ENCODE measurements at regions not wholly inside any gene's neighbourhood (a gene's known extent, or its start where the extent isn't known, plus 50 kb on each side); places are given as distances from the start of the nearest gene placed in this dataset.
"Not testable (repeated sequence)": the region's sequence is repeated elsewhere in the genome, so short reads cannot be mapped to it uniquely, and the experiment has no call there.

DNA sequence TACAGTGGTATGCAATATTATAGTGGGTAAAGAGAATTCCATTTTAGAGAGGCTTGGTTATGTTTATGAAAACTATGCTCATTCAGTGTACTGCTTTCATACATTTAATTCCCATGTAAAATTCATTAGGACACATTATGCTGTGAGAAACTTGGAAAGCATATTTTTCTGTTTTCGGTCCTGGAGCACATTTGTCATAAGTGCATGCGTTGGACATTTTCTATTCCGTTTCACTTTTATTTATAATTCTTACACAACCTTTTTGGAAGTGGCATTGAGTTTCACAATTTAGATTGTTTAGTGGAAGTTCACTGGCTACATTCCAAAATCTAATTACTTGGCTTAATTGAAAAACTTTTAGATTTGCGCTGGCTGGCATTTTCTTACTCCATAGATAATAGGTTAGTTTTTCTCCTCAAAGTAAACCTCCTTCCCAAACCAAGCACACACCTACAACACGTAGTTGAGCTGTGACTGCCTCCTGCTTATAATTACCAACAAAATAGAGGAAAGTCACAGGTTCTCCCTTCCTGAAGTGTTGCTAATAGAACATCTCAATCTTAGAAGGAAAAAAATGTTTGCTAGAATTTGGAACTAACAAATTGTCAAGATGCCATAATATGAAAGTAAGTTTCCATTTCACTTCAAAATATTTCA lies 938.5 kb downstream of the TRHDE start:
- DNase-seq (ENCODE audit: low spot score), result no peak

DNA sequence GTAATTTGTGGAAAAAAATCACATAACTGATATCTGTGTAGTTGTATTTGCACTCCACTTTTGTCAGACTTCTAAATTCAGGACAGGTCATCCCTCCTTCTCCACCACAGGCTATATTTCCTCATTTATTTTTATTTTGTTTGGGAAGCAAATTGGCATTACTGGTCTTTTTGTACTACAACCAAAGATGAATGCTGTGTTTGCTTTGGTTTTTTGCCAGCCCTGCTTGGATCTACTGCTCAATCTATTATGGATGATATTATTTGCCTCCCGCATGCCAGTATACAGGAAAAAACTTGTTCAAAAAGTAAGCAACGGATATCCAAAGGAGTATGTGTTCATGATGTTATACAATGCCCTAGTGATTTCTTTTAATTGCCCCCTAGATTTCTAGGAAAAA lies 948.8 kb downstream of the TRHDE start:
- no peak for DNase-seq (ENCODE audit: low spot score)

DNA sequence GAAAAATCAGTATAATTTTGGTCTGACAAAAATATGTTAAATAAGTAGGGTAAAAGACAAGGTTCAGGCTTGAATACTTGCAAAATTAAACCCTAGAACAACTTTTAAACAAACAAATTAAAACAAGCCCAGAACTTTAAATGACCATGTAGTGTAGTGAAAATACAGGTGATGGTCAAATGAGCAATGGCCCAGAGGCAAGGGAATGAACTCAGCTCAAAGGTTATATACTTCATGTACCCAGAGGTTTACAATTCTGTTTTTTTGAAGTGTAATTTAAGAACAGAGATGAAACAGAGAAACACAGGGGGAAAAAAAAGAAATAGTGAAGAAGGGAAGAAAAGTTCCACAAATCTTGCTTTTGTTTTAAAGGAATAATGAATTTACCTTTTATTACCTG lies 949.2 kb downstream of the TRHDE start:
- no peak for DNase-seq (ENCODE audit: low spot score)

DNA sequence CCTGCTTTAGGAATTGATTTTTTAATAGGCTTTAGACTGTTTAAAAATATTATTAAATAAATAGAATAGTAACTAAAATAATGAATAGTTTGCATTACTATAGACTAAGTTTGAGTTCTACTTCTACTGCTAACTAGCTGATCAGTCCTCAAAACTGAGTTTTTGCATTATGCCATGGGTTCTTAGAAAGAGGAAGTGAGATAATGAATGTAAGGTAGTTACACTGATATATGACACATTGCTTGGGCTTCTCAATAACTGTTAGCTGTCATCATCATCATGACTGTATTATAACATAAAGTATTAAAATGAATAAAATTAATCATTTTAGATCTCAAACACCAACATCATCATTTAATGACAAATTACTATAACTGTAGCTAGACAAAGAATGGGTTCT lies 949.7 kb downstream of the TRHDE start:
- no peak for DNase-seq (ENCODE audit: low spot score)

DNA sequence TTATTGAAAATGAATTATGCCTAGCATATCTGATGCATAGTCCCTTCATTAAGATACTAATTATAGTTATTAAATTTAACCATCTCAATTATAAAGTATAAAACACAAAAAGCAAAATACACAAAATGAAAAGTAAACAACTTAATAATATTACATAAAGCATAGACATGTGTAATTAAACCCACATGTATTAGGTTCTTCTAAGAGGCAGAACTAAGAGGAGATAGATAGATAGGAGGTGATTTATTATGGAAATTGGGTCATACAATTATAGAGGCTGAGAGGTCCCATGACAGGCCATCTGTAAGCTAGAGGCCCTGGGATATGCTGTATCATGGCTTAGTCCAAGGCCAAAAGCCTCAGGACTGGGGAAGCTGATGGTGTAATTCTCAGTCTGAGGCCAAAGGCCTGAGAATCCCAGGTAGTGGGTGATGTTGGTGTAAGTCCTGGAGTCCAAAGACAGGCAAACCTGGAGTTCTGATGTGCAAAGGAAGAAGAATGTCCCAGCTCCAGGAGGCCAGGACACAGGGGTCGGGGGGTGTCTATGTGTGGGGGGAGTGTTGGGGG lies 953.3 kb downstream of the TRHDE start:
- DNase-seq (ENCODE audit: low spot score), result no peak

DNA sequence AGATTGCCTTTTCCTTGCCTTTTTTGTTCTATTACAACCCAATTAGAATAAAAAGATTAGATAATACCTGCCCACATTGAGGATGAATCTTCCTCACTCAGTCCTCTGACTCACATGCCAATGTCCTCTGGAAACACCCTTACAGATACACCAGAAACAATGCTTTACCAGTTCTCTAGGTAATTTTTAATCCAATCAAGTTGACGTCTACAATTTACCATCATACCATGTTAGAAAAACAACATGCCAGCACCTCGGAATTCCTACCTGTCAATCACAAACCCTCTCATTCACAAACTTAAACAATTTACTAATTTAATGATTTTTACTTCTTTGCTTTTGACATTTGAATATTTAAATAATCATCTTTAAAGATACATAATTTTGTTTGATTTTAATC lies 953.8 kb downstream of the TRHDE start:
- DNase-seq (ENCODE audit: low spot score), result no peak

DNA sequence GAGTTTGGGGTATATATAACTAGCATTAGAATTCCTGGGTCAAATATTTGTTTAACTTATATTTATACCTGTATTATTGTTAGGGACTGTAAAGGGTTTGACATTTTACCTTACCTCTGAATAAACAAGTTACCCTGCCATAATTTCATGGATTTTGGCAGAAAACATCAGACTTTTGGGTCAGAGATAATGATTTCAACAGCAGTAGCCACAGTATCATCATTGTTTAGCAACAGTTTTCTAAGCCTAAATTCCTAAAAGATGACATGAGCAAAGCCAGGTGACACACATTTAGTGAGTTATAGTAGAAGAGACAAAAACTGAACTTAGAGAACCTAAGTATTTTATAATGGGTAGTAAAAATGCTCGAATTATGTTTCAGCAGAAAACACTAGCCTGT lies 954.4 kb downstream of the TRHDE start:
- no peak for DNase-seq (ENCODE audit: low spot score)

DNA sequence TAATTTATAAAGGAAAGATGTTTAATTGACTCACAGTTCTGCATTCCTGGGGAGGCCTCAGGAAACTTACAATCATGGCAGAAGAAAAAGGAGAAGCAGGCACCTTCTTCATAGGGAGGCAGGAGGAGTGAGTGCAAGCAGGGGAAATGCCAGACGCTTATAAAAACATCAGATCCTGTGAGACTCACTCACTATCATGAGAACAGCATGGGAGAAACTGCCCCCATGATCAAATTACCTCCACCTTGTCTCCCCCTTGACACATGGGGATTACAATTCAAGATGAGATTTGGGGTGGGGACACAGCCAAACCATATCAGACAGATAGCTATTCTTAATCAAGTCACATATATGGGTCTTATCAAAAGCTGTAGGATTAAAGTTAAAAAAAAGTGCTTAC lies 956.7 kb downstream of the TRHDE start:
- not testable (repeated sequence) for DNase-seq (ENCODE audit: low spot score)

DNA sequence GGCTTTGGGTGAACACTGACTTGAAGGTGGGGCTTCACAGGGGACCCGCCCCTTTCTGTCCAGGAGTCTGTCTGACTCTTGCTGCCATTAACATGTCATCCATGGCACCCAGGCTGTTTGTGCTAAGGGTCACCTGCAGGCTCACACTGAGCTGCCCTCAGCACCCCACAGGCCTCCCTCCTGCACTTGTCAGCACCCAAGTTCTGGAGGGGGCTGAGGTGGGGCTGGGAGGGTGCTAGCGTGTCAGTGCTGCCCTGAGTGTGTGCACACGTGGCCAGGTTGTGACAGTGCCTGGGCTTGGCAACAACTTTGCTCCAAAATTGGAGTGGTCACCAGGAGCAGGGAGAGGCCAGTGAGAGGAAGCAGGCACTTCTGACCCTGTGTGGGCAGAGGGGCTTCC lies 963.2 kb downstream of the TRHDE start:
- no peak for DNase-seq (ENCODE audit: low spot score)

DNA sequence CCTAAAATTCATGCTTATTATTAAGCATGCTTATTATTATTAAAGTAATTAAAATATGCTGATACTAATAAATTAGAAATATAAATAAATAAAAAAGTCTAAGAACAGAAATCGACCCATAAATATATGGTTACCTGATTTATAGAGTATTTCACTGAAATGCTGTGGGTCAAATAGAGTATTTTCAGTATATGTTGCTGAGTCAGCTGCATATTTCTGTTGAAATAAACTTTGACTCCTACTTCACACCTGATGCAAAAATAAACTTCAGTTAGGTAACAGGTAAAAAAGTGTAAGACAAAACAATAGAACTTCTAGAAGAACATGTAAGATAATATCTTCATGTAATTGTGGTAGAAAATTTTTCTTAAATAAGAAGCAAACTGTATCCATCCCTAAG lies 967.9 kb downstream of the TRHDE start:
- DNase-seq (ENCODE audit: low spot score), result no peak

DNA sequence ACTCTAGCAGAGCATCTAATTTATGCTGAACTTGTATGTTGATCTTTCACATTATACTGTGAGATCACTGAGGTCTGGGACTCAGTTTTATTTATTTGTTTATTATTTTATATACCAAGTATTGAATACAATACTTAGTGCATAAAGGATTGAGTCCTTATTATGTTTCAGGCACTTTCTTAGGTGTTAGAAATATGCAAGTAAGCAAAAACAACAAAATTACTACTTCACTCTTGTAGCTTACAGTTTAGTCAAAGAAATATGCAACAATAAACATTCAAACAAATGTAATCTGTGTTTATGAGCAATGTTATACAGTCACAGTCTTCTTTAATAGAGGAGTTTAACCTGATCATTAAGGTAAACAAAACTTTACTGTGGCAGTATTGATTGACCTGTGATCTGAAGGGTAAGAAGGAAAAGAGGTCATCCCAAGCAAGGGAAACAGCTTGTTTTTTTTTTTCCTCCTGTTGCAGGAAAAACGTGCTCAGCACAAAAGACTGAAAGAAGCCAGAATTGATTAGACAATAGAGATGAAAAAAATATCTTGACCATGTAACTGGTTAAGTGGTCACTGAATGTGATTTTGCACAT lies 990.7 kb downstream of the TRHDE start:
- no peak for DNase-seq (ENCODE audit: low spot score)

DNA sequence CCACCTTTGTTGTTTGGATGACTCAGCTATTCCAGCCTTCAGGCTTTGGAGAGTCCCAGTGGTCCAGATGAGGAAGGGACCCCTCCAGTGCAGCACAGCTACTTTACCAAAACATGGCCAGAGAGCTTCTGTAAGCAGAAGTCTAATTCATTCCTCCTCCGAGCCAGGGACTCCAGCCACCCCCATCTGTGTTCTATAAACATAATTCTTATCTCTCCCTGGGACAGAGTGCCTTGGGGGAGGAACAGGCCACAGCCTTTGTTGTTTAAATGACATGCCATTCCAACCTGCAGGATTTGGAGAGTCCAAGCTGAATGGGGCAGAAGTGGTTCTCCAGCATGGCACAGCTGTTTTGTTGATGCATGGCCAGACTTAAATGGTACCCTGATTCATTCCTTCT lies 994.0 kb downstream of the TRHDE start:
- DNase-seq (ENCODE audit: low spot score), result no peak

DNA sequence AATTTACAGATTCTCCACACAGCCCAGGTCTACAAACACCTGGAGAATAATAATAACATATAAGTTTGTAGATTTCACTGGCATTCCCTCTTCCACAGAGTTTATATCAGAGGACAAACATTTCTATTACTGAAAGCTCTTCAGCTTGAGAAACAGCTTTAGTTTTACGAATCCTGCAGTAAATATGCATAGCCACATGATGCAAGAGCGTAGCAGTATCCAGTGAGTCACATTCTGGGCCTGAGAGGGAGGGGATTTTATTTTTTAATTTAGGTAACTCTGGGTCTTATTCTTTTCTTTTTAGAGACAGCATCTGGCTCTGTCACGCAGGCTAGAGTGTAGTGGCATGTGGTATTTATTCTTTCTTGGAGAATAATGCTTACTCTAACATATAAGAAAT lies 1002.8 kb downstream of the TRHDE start:
- no peak for DNase-seq (ENCODE audit: low spot score)

DNA sequence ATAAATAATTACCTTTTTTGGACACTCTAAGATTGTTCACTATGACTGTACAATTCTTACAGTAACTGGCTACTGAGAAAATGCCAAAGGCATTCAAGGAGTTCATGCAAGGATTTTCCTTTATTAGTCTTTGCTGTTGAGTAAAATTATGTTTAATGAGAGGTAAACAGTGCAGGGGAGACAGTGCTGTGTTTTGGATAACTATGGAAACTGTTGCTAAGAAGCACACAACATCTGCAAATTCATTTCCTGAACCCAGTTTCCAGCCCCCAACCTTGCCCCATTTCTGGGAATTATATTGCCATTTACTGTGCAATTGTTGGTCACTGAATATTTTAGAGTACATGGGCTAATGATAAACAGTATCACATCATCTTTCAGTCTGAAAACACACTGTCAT lies 1005.8 kb downstream of the TRHDE start:
- no peak for DNase-seq (ENCODE audit: low spot score)

DNA sequence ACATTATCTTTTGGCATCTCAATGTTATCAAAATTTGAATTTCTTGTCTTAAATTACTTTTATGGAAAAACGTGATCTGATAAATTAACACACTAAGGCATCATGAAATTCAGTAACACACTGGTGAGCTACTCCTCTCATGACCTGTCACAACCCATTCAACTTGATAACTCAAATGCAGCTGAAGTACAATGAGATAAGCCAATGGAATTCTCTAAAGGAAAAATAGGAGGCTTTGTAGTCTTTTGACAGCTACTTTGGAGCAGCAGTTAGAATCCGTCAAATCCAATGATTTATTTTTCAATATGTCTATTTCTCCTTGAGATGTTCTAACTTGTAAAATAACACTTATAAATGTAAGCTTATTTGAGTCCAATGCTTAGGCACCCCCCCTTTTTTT lies 1029.4 kb downstream of the TRHDE start:
- DNase-seq (ENCODE audit: low spot score), result no peak

DNA sequence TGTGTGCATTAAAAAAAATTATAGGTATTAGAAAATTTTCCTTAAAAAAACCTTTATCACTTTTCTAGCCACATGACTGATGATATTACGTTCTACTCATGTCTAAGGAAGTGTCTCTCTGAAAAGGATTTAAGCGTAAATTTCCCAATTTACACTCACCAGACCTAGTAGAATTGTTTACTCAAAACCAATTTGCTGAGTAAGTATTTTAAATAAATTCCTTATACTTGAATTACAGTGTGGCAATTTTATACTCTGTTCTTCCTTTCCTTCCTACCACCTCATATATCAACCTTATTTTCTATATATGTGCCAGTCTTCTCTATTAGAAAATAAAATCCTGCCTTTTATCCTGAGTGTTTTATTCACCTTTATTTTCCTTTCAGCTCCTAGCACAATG lies 1035.1 kb downstream of the TRHDE start:
- DNase-seq (ENCODE audit: low spot score), result no peak

DNA sequence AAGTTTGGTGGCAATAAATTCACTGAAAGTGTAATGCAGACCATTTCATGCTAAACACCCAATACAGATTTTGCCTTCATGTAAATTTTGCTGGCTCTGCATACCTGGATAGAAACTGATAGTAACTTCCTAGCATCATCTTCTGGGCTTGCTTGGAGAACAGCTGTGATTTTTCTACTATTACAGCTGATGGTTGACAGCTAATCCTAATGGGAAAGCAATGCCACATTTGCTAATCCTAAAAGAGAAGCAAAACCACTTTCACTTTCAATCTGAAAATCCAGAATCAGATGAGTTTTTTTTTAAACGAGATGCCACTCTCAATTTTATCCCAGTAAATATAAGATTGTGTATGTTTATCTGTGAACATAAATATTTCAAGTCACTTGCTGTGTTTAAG lies 1035.9 kb downstream of the TRHDE start:
- DNase-seq (ENCODE audit: low spot score), result no peak

DNA sequence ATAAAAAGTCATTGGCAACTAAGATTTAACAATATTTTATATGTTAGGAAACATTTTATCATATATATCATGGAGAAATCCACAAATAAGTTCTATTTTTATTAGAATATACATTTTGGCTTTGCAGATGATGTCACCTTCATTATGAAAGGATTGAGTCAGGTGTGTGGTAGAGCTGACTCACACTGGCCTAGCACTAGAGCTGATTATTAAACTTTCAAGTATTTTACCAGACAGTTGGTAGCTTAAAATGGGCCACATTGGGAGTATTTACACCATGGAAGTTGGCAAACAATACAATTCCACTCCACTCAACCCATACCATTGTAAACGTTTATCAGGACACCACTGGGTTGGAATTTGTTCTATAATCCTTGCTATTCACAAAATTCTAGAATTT lies 1036.6 kb downstream of the TRHDE start:
- DNase-seq (ENCODE audit: low spot score), result no peak

DNA sequence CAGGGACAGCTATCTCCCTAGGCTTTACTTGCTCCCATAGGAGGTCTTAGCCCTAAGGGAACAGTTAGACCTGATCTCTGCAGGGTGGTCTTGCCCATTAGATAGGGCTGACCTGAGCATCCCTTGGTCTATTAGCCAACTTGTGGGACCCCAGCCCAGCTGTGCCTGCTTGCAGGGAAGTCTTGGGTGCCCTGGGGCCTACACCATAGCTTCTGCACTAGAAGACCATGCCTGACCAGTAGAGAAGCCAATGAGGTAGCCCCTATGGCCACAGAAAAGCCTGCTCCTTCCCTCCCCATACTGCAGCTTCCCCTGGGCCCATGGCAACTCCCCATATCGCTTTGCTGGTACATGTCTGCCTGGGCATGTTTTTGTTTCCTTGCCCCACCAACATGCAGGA lies 1049.1 kb downstream of the TRHDE start:
- no peak for DNase-seq (ENCODE audit: low spot score)

DNA sequence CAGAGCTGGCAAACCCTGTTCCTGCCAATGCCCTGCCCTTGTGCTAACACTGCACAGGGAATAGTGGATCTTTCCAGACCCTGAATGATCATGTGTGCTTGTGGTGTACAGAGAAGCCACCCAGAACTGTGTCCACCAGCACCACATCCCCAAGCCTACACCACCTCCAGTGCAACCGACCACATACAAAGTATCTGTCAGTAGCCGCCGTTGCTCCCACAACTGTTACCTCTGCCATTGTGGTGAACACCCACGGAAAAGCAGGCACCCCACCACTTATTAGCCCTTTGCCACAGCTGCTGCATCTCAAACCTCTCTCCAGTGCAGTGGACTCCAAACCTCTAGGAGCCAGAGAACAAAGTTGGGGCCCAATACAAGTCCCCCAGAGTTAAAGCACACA lies 1049.6 kb downstream of the TRHDE start:
- no peak for DNase-seq (ENCODE audit: low spot score)

DNA sequence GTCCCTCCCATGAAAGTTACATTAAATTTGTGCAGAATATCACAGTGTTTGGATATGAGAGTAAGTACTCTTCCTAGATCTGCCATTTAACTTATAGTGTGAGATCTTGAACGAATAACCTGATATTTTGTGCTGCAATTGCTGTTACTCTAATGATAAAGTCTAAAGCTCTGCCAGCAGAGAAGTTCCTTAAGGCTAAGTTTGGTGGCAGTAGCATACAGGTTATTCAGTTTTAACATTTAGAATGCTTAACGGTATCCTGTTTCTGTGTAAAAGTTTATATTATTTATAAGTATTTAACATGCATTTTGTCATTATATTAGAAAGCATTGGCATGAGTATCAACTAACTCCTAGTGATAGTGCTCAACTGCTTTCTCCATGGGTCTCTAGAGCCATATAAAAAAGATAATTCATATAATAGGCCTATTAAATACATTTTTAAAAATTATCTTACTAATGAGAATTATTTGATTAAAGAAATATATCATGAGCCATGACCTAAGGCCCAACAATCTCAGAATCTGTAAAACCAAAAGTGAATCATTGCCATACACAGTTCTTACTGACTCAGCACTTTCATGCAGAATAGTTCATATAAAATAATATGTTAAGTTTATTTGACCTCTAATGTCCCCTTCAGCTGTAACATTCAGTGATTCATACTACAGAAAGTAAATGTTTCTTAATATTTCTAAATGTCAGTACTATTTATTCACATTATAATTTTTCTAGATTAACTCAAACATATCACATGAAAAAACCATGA lies 1058.6 kb downstream of the TRHDE start:
- DNase-seq (ENCODE audit: low spot score), result no peak

DNA sequence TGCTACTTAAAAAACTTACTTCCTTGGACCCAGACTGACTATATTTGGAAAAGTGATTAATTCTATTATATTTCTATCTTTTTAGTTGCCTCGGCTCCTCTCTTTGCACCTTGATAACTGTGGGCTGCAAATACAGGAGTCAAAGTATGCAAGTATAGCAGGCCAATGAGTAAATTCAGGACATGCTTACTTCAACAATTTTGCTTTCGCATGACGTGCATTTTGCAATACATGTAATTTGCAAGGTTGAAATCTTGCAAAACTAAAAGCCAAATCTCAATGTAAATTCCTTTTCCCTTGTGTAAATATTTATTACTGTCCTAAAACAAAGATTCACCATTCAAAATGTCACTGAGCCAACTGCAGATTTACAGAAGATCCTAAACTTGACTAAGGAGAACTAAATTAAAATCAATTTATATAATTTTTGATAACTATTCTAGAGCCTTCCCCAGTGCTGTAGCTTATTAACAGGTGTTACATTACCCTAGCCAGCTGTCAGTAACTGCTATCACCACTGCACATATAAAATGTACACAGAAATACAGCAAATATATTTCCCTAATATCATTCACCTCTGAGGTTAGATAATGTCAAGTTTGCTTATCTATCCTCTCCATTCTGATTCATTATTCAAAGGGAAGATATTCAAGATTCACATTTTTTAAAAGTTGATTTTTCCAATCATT lies 1069.5 kb downstream of the TRHDE start:
- DNase-seq (ENCODE audit: low spot score), result no peak

DNA sequence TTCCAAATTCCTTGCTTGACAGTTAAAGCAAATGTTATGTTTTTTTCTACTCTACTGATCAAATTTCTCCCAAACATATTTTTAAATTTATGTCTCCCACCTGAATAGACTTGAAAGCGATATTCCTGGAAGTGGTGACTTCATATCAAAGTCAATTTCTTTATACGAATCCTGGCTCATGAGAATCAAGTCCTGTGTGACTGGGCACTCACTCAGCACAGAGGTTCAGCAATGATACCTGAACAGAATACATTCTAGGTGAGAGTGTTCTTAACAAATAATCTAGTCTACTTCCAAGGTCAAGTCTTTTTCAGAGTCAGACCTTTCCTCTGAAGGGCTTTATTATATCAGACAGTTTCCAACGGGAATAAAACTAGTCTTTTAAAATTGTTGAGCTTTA lies 1070.6 kb downstream of the TRHDE start:
- DNase-seq (ENCODE audit: low spot score), result no peak
